T-helper 1 cell (primary cell): ENCODE measurements at regions not wholly inside any gene's neighbourhood (a gene's known extent, or its start where the extent isn't known, plus 50 kb on each side); places are given as distances from the start of the nearest gene placed in this dataset.
"Not testable (repeated sequence)": the region's sequence is repeated elsewhere in the genome, so short reads cannot be mapped to it uniquely, and the experiment has no call there.

Experiments used
- DNase-seq, 5 donors: peaks; one replicate each; pipeline ENCODE4 v3.0.0-alpha.2; 2012 to 2020

- not testable (repeated sequence) for DNase-seq
Observed at GRCh38 chr9:95391271-95391670, 73.8 kb upstream of the FANCC start.

GRCh38 chr9:95389373-95389772, 71.9 kb upstream of the FANCC start:
- DNase-seq, result no peak

- DNase-seq, result no peak
Observed at GRCh38 chr9:95386843-95387242, 69.3 kb upstream of the FANCC start.

GRCh38 chr9:95385521-95385920, 68.0 kb upstream of the FANCC start:
- no peak for DNase-seq

GRCh38 chr9:95383845-95384244, 66.3 kb upstream of the FANCC start:
- no peak for DNase-seq

- no peak for DNase-seq
Observed at GRCh38 chr9:95383185-95383676, 65.7 kb upstream of the FANCC start.

- DNase-seq, result no peak
Observed at GRCh38 chr9:95382433-95382832, 64.9 kb upstream of the FANCC start.

GRCh38 chr9:95381221-95381620, 63.7 kb upstream of the FANCC start:
- DNase-seq, result no peak

- peak in 2 of 5 donors; percentile 5 to 10 for DNase-seq
Observed at GRCh38 chr9:95379630-95380029, 62.1 kb upstream of the FANCC start.

- DNase-seq, result no peak
Observed at GRCh38 chr9:95373782-95374487, 56.4 kb upstream of the FANCC start.

GRCh38 chr9:95373069-95373681, 55.7 kb upstream of the FANCC start:
- no peak for DNase-seq

- no peak for DNase-seq
Observed at GRCh38 chr9:95370064-95370463, 52.6 kb upstream of the FANCC start.

- DNase-seq, result no peak
Observed at GRCh38 chr9:95368377-95369160, 51.1 kb upstream of the FANCC start.
